ENCODE measurements at regions not wholly inside any gene's neighbourhood (a gene's known extent, or its start where the extent isn't known, plus 50 kb on each side); places are given as distances from the start of the nearest gene placed in this dataset.

DNA sequence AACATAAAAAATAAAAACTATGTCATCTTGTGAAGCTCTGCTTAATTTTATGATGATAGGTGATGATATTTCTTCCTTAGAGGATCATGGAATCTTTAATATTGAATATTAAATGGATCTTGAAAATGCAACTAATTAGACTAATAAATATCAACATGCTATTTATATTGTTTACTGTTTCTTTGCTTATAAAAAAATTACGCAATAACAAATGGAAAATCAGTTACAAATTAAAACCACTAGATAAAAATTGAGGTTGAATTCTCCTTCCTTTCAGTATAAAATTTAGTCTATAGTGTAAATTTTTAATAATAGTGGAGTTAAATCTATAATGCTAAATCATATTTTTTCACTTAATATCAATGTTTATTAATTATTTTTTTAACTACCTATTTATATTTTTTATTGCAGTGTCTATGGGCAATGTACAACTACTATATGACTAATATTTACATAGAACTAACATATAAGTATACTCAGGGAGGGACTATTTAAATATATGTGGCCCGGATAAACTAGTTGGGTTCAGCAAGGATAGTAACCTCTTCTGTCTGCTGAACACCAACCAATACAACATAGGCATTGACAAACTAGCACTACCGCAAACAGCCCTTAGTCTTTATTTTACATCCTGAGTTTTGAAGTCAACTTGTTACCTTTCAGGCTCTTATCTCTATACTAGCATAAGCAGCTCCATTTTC lies 628.0 kb downstream of the EFNB2 start:
- TF ChIP-seq, protein P1, sequence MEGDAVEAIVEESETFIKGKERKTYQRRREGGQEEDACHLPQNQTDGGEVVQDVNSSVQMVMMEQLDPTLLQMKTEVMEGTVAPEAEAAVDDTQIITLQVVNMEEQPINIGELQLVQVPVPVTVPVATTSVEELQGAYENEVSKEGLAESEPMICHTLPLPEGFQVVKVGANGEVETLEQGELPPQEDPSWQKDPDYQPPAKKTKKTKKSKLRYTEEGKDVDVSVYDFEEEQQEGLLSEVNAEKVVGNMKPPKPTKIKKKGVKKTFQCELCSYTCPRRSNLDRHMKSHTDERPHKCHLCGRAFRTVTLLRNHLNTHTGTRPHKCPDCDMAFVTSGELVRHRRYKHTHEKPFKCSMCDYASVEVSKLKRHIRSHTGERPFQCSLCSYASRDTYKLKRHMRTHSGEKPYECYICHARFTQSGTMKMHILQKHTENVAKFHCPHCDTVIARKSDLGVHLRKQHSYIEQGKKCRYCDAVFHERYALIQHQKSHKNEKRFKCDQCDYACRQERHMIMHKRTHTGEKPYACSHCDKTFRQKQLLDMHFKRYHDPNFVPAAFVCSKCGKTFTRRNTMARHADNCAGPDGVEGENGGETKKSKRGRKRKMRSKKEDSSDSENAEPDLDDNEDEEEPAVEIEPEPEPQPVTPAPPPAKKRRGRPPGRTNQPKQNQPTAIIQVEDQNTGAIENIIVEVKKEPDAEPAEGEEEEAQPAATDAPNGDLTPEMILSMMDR (IDR thresholded peaks at IDR 0.05) = no peak
- no peak for DNase-seq (ENCODE audit: low spot score)
- ATAC-seq (ENCODE audit: low FRiP score) = no peak

DNA sequence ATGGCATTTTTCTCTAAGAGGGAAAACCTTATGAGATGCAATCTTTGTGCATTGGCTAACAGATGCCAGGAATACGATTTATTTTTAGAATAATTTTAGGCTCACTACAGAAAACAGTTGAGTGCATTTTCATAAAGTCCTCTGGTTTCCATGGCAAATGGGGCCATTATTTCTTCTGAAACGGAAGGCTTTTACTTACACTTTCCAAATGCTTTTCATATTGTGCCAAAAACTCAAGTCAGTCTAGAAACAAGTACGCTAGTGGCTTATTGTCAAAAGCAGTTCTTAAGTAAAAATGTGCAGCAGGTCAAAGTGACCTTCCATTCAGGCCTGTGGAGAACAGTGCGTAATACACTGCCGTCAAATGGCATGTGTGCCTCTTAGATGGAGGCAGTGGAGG lies 628.7 kb downstream of the EFNB2 start:
- ATAC-seq (ENCODE audit: low FRiP score) (no peak), DNase-seq (ENCODE audit: low spot score) (no peak)
- TF ChIP-seq, protein P1 (IDR thresholded peaks at IDR 0.05) = no peak

DNA sequence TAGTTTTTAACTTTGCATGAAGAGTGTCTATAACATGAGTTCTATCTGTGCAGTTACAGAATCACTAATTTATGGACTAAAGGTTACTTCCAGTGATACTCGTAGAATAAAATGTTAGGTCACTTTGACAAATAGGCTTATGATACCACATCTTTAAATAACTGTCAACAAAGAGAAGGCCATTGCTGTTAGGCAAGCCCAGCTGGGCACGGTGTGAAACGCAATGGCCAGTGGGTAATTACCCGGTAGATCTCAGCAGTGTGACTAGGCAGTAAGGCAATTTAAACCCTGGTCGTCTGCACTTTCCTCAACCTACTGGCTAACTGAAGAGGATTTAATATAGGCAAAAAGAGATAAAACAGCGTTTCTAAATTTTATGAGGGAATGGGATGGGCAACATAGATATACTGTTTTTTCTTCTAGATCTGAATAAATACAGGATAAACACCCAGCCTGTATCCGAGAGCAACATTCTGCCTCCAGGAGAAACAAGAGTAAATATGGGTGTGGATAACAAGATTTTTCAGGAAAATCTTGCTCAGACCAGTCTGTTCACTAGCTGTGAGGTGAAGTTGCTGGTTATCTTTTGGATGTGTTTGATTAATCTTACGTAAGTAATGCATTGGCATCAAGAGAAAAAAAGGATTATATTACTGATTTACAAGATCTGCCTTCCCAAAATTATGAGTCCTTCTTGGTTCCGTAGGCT lies 631.3 kb downstream of the EFNB2 start:
- TF ChIP-seq, protein P1 (IDR thresholded peaks at IDR 0.05) = no peak
- no peak for DNase-seq (ENCODE audit: low spot score)
- ATAC-seq (ENCODE audit: low FRiP score) = no peak

DNA sequence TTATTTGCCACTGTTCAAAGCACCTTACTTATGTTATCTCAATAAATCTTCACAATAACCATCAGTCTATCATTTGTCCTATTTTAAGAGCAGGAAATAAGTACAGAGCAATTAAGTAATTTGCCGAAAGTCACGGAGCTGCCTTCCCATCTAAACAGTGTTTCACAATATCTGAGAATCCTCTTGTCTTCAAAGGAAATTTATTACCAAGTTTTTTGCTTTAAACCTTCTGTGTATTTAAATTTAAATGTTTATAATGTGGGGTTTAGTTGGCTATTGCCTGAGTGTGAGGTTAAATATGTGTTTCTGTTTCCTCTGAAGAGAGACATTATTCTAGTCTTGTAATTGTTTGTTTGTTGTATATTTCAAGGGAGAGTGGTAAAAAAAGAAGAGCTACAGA lies 633.1 kb downstream of the EFNB2 start:
- ATAC-seq (ENCODE audit: low FRiP score) = no peak

DNA sequence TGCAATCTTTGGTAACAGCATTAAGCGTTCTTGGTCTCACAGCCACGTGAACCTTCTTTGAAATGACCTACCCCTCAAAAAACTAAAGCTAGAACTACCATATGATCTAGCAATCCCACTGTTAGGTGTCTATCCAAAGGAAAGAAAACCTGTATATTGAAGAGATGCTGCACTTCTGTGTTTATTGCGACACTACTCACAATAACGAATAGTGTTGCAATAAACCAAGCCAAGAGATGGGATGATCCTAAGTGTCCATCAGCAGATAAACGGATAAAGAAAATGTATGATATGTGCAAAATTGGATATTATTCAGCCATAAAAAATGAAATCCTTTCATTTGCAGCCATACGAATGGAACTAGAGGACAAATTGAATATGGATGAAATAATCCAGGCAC lies 637.9 kb downstream of the EFNB2 start:
- TF ChIP-seq, protein P1 (IDR thresholded peaks at IDR 0.05) = no peak
- DNase-seq (ENCODE audit: low spot score) = no peak
- ATAC-seq (ENCODE audit: low FRiP score) = no peak

More for the DNA sequence above, 633.1 kb downstream of the EFNB2 start:
- no peak for DNase-seq (ENCODE audit: low spot score)
- TF ChIP-seq, protein P1 (IDR thresholded peaks at IDR 0.05) = no peak

DNA sequence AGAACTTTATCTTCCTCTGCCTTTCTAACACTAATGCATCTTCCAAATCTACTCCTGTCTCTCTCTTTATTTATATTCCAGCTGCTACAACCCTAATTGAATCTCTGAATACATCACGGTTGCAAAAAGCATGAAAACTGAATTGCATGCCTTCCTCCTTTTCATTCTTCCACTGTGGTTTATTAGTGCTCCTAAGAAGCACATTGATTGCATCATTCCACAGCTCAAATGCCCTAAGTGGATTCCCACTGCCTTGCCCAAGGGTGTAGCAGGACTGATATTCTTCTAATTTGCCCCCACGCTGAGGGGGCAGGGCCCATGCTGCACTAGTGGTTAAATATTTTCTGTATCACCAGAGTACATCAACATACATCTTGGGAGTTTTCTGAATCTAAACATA lies 640.8 kb downstream of the EFNB2 start:
- DNase-seq (ENCODE audit: low spot score) = no peak

More for the DNA sequence above, 640.8 kb downstream of the EFNB2 start:
- ATAC-seq (ENCODE audit: low FRiP score) = no peak
- TF ChIP-seq, protein P1 (IDR thresholded peaks at IDR 0.05) = no peak

All from omental fat pad (tissue), 3 donors.